Thyroid gland (tissue), 4 donors: ENCODE measurements at regions not wholly inside any gene's neighbourhood (a gene's known extent, or its start where the extent isn't known, plus 50 kb on each side); places are given as distances from the start of the nearest gene placed in this dataset.
"Not testable (repeated sequence)": the region's sequence is repeated elsewhere in the genome, so short reads cannot be mapped to it uniquely, and the experiment has no call there.

Experiments
- DNase-seq, 2 donors: peaks; one replicate each; pipeline ENCODE4 v3.0.0-alpha.2; 2019
- H3K27ac ChIP-seq, 3 donors: fragments of 200-600 bp; sonication (generic); 1 replicate in 2 of 3; 2 replicates in 1 of 3; pipeline ENCODE4 v1.5.1; 2016 to 2019; ENCODE audit warnings: mild to moderate bottlenecking in 1 of 3, moderate library complexity in 1 of 3
- H3K27me3 ChIP-seq: fragments of 200-600 bp; sonication (generic); one replicate; pipeline ENCODE4 v1.5.1; 2019
- H3K36me3 ChIP-seq, 2 donors: fragments of 200-600 bp; sonication (generic); one replicate each; pipeline ENCODE4 v1.5.1; 2016 to 2019
- H3K4me1 ChIP-seq, 2 donors: fragments of 200-600 bp; sonication (generic); one replicate each; pipeline ENCODE4 v1.5.1; 2017 to 2019
- H3K4me3 ChIP-seq, 3 donors: fragments of 200-600 bp; sonication (generic); replicated peaks in 1 of 3; 1 replicate in 2 of 3; 2 replicates in 1 of 3; pipeline ENCODE4 v1.5.1; 2016; ENCODE audit warnings: mild to moderate bottlenecking in 1 of 3
- H3K9me3 ChIP-seq: fragments of 200-600 bp; sonication (generic); one replicate; pipeline ENCODE4 v1.5.1; 2017
- POLR2A ChIP-seq, 2 donors: fragments of 450-650 bp; IDR thresholded peaks; one replicate each; pipeline ENCODE4 v1.6.1; 2017; ENCODE audit warnings: antibody characterized with exemption in 2 of 2, mild to moderate bottlenecking in 2 of 2, moderate library complexity in 1 of 2
- WGBS, 2 donors: methylation state at CpG; one replicate each; pipeline ENCODE4 v1.1.5; 2017; 5-methylcytosine and 5-hydroxymethylcytosine counted together
- intact Hi-C: fragments of 100-400 bp; cut with DNase I; formaldehyde crosslinking; loops from one replicate; pipeline ENCODE4 v1.15.1; 2023
- TF ChIP-seq, protein P1 (sequence below), 6 experiments: fragments of 200-600 bp in 3 of 6; fragments of 450-650 bp in 3 of 6; sonication (generic) in 3 of 6; IDR thresholded peaks; one replicate each; pipeline ENCODE4 v1.5.1; 2016 to 2019; ENCODE audit warnings: antibody characterized with exemption in 6 of 6, mild to moderate bottlenecking in 2 of 6, inconsistent platforms in 1 of 6, moderate library complexity in 1 of 6

DNA sequence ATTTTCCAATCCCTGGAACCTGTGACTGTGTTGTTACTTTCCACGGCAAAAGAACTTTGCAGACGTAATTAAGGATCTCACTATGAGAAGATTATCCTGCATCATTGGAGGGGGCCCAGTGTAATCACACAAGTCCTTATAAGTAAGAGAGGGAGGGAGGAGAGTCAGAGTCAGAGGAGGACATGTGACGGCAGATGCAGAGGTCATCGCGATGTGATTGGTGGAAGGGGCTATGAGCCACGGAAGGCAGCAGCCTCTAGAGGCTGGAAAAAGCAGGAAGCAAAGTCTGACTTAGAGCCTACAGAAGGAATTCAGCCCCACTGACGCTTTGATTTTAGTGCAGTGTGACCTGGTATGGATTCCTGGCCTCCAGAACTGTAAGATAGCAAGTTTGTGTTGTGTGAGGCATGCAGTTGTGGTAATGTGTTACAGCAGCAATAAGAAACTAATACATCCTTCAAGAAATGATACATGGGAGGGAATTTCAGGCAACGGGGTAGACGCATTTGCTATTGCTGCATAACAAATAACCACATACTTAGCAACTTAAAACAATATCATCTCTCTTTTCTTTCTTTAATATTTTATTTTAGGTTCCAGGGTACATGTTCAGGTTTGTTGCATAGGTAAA lies 112.7 kb upstream of the SERPINE2 start:
- no peak overlapping the region for H3K27ac ChIP-seq

DNA sequence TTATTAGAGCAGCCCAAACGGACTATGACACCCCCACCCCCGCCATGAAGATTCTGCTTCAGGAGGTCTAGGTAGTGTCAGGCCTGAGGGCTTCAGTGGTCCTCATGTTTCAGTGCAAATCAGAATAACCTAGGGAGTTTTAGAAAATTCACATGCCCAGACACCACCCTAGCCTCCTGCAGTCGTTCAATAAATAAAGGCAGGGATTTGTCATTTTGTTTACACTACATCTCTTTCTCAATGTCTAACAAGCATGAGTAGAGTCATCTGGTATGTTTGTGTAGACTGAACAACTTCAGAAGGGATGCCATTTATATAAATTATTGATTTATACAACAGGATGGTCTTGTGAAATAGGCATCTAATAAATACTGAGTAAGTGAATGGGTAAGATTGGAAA lies 112.1 kb upstream of the SERPINE2 start:
- intact Hi-C loops, result no loop called here
- no peak overlapping the region for H3K27ac ChIP-seq
- no peaks in the 10 kb centered on the region for H3K36me3 ChIP-seq
- 71 to 91% methylated on average over 3 of the region's 3 CpGs for WGBS, 2 donors
- H3K27me3 ChIP-seq, result no peaks in the 10 kb centered on the region
- peaks cover 0 to 2% of the 10 kb centered on the region in 2 donors for H3K4me1 ChIP-seq
- H3K4me3 ChIP-seq, result no peak overlapping the region
- H3K9me3 ChIP-seq, result no peaks in the 10 kb centered on the region
- TF ChIP-seq POLR2A (IDR thresholded peaks at IDR 0.05), result no peak
- TF ChIP-seq, protein P1, sequence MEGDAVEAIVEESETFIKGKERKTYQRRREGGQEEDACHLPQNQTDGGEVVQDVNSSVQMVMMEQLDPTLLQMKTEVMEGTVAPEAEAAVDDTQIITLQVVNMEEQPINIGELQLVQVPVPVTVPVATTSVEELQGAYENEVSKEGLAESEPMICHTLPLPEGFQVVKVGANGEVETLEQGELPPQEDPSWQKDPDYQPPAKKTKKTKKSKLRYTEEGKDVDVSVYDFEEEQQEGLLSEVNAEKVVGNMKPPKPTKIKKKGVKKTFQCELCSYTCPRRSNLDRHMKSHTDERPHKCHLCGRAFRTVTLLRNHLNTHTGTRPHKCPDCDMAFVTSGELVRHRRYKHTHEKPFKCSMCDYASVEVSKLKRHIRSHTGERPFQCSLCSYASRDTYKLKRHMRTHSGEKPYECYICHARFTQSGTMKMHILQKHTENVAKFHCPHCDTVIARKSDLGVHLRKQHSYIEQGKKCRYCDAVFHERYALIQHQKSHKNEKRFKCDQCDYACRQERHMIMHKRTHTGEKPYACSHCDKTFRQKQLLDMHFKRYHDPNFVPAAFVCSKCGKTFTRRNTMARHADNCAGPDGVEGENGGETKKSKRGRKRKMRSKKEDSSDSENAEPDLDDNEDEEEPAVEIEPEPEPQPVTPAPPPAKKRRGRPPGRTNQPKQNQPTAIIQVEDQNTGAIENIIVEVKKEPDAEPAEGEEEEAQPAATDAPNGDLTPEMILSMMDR (IDR thresholded peaks at IDR 0.05), result no peak
- no peak for DNase-seq

More for the DNA sequence above, 112.7 kb upstream of the SERPINE2 start:
- no peaks in the 10 kb centered on the region for H3K4me1 ChIP-seq
- 94% methylated on average over 9 of the region's 9 CpGs for WGBS, 2 donors
- DNase-seq, result no peak
- H3K36me3 ChIP-seq, result no peaks in the 10 kb centered on the region
- no peaks in the 10 kb centered on the region for H3K27me3 ChIP-seq
- intact Hi-C loops, result no loop called here
- TF ChIP-seq, protein P1 (IDR thresholded peaks at IDR 0.05), result no peak
- TF ChIP-seq POLR2A (IDR thresholded peaks at IDR 0.05), result no peak
- no peak overlapping the region for H3K4me3 ChIP-seq
- H3K9me3 ChIP-seq, result no peaks in the 10 kb centered on the region

DNA sequence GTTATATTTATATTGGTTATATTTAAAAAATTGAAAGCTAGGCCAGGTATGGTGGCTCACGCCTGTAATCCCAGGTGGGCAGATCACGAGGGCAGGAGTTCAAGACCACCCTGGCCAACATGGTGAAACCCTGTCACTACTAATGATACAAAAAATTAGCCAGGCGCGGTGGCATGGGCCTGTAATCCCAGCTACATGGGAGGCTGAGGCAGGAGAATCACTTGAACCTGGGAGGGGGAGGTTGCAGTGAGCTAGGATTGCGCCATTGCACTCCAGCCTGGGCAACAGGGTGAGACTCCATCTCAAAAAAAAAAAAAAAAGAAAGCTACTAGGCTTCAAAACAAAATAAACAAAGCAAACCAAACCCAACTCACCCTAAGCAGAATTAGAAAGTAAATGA lies 109.0 kb upstream of the SERPINE2 start:
- H3K4me3 ChIP-seq, H3K27me3 ChIP-seq, H3K27ac ChIP-seq, H3K9me3 ChIP-seq, H3K36me3 ChIP-seq, DNase-seq, intact Hi-C loops: not testable (repeated sequence)
- peaks cover 0 to 17% of the 10 kb centered on the region in 2 donors for H3K4me1 ChIP-seq
- WGBS, 2 donors, result 95% methylated on average over 5 of the region's 5 CpGs

DNA sequence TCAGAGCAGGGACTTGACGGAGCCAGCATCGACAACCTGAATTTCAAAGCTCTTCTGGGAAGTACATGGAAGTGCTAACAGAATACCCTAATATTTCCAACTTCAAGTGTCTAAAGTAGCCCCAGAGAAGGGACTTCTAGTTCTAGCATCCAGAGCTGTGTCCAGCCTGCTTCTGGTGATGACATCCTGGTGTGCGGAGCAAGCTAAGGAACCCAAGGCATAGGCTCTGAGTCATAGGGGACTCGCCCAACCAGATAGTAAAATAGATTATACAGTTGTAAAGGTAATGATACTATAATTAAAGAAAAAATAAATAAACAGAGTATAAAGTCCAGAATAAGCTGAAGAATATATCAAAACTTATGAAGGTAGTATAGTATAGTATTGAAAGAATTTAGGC lies 108.1 kb upstream of the SERPINE2 start:
- peaks cover 0 to 20% of the 10 kb centered on the region in 2 donors for H3K4me1 ChIP-seq
- WGBS, 2 donors, result 94 to 97% methylated on average over 4 of the region's 4 CpGs
- intact Hi-C loops, result no loop called here
- no peak overlapping the region for H3K4me3 ChIP-seq
- H3K9me3 ChIP-seq, result no peaks in the 10 kb centered on the region
- no peaks in the 10 kb centered on the region for H3K27me3 ChIP-seq
- TF ChIP-seq POLR2A (IDR thresholded peaks at IDR 0.05), result no peak
- TF ChIP-seq, protein P1 (IDR thresholded peaks at IDR 0.05), result no peak
- no peak overlapping the region for H3K27ac ChIP-seq
- no peak for DNase-seq
- no peaks in the 10 kb centered on the region for H3K36me3 ChIP-seq

DNA sequence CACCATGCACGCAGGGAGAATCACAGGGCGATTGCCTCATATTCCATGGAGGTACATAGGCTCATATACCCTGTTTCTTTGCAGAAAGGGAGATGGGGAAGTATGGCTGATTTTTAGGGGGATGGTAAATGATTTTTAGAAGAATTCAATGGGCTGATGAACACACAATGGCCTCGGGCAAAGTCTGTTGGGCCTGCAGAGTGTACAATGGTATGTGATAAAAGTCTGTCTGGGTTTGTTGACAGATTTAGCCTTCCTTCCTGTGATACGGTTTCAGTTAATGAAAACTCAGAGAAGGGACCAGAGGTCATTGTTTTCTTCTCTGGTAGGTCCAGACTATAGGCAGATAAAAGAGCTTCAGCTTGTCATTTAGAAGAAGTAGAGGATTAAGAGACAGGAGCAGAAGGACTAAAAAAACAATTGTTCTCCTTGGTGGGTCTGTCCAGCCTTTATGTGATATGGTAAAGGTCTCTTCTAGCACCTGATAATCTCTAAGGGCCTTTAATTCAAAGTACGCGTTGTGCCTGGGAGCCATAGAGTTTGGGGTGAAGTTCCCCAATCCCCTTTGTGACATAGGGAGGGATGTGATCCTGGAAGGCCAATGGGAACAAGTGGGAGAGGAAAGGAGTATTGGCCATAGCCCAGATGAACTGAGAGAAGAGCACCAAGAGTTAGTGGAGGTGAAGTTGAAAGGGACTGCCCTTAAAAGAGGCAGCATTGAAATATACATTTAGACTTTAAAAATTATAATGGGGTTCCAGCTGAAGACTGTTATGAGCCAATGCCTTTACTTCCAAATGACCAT lies 107.5 kb upstream of the SERPINE2 start:
- peaks cover 0 to 20% of the 10 kb centered on the region in 2 donors for H3K4me1 ChIP-seq
- no peaks in the 10 kb centered on the region for H3K9me3 ChIP-seq
- H3K36me3 ChIP-seq, result no peaks in the 10 kb centered on the region
- H3K27ac ChIP-seq, result no peak overlapping the region
- H3K4me3 ChIP-seq, result no peak overlapping the region
- TF ChIP-seq, protein P1 (IDR thresholded peaks at IDR 0.05), result no peak
- no peak for TF ChIP-seq POLR2A (IDR thresholded peaks at IDR 0.05)
- 82 to 83% methylated on average over 6 of the region's 6 CpGs for WGBS, 2 donors
- intact Hi-C loops, result no loop called here
- no peaks in the 10 kb centered on the region for H3K27me3 ChIP-seq
- no peak for DNase-seq
